Peyer's patch (tissue), 4 donors: ENCODE measurements at regions not wholly inside any gene's neighbourhood (a gene's known extent, or its start where the extent isn't known, plus 50 kb on each side); places are given as distances from the start of the nearest gene placed in this dataset.

ENCODE experiments used
- CTCF ChIP-seq, 6 experiments: fragments of 450-650 bp in 4 of 6; fragments of 200-600 bp in 2 of 6; sonication (generic) in 1 of 6; IDR thresholded peaks; one replicate each; pipeline ENCODE4 v1.5.1; 2017 to 2019; ENCODE audit warnings: antibody characterized with exemption in 6 of 6, mild to moderate bottlenecking in 3 of 6, moderate library complexity in 1 of 6
- POLR2A ChIP-seq, 2 donors: fragments of 450-650 bp; IDR thresholded peaks; one replicate each; pipeline ENCODE4 v1.5.1; 2017; ENCODE audit warnings: antibody characterized with exemption in 2 of 2, mild to moderate bottlenecking in 2 of 2, moderate library complexity in 2 of 2

- TF ChIP-seq CTCF (IDR thresholded peaks at IDR 0.05) (no peak), POLR2A (IDR thresholded peaks at IDR 0.05) (no peak)
These were observed 574.3 kb upstream of the GHITM start for GRCh38 chr10:83564889-83565588.
